ENCODE measurements at regions not wholly inside any gene's neighbourhood (a gene's known extent, or its start where the extent isn't known, plus 50 kb on each side); places are given as distances from the start of the nearest gene placed in this dataset.
"Not testable (repeated sequence)": the region's sequence is repeated elsewhere in the genome, so short reads cannot be mapped to it uniquely, and the experiment has no call there.

DNA sequence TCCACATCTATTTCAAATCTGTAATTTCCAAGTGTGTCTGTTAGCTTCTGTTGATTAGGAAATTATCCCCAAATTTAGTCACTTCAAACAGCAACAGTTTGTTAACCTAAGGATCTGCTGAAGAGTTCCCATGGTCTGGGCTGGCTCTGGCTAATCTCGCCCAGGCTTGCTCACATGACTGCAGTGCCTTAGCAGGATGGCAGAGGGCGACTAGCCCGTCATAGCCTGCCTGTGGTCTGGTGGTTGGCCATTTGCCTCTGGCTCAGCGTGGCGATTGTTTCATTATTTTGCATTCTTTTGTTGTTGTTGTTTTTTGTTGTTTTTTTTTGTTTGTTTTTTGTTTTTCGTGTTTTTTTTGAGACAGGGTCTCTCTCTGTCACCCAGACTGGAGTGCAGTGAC lies 264.0 kb downstream of the TRIML1 start:
- no peak overlapping the region for H3K27ac ChIP-seq
- TF ChIP-seq, protein P1, sequence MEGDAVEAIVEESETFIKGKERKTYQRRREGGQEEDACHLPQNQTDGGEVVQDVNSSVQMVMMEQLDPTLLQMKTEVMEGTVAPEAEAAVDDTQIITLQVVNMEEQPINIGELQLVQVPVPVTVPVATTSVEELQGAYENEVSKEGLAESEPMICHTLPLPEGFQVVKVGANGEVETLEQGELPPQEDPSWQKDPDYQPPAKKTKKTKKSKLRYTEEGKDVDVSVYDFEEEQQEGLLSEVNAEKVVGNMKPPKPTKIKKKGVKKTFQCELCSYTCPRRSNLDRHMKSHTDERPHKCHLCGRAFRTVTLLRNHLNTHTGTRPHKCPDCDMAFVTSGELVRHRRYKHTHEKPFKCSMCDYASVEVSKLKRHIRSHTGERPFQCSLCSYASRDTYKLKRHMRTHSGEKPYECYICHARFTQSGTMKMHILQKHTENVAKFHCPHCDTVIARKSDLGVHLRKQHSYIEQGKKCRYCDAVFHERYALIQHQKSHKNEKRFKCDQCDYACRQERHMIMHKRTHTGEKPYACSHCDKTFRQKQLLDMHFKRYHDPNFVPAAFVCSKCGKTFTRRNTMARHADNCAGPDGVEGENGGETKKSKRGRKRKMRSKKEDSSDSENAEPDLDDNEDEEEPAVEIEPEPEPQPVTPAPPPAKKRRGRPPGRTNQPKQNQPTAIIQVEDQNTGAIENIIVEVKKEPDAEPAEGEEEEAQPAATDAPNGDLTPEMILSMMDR (conservative IDR thresholded peaks at IDR 0.05) = peak; percentile 59

DNA sequence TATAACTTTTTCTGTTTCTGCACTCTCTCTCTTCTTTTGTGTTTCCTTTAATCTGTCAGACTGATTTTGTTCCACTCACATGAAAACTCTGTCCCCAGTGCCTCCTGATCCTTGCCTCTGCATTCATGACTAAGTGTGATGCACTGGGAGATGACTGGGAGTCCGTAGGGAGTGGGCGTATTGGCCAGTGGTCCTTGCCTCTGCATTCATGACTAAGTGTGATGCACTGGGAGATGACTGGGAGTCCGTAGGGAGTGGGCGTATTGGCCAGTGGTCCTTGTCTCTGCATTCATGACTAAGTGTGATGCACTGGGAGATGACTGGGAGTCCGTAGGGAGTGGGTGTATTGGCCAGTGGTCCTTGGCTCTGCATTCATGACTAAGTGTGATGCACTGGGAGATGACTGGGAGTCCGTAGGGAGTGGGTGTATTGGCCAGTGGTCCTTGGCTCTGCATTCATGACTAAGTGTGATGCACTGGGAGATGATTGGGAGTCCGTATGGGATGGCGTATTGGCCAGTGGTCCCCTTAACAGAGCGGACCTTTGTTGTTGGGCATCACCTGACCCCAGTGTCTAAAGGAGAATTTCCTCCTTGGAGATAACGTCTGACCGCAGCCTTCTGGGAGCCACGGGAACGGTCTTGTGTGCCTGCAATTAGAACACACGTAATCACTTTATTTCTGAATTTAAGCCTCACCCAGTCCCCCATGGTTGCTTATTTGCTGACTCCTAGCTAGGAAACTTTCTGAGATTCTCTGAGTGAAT lies 266.0 kb downstream of the TRIML1 start:
- not testable (repeated sequence) for H3K27ac ChIP-seq

DNA sequence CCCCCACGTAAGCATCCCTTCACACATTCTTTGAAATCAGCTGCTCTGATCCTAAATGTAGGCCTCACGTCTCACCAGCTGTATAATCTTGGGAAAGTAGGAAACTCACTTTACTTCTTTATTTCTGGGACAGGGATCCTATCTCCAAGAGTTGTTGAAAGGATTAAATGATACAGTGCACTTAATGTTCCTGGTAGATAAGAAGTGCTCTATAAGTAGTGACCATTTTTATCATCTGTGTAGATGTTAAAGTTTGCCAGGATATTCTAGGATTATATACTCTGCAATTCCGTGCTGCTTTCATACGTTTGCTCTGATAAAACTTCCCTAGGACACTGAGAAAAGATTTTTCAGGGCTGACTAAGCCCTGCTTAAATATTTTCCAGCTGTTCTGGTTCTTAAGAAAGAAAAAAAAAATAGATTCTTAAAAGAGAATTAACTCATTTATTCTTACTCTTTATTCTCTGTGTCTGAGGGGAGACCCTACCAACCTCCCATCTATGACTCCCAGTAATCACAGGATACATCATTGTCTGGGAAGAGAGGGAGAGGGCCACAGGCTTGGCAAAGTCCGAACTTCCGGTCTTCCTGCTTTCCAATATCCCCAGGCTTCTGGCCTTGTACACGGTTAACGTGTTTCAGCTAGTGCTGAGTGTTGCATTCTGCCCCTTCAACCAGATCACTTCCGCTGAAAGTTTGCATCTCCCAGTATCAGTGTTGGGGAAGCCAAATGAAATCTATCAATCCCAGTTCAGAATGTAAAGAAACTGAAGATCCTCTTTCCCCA lies 269.2 kb downstream of the TRIML1 start:
- H3K27ac ChIP-seq = no peak overlapping the region
- TF ChIP-seq, protein P1 (conservative IDR thresholded peaks at IDR 0.05) = no peak

DNA sequence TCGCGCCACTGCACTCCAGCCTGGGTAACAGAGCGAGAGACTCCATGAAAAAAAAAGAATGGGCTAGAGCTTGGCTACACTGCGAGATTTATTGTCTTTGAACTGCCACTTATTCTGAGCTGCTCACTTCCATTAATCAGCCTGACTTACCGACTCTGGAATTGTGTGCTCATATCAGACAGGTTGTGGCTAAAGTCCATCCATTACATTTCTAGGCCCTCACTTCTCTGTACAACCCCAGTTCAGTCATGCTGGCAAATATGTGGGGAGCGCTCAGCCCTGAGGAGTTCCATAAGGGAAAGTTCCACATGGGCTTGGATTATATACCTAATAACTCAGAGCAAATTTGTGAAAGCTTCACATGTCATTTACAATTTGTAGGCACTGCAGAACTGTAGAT lies 270.6 kb downstream of the TRIML1 start:
- TF ChIP-seq, protein P1 (conservative IDR thresholded peaks at IDR 0.05) = no peak
- H3K27ac ChIP-seq = no peak overlapping the region

DNA sequence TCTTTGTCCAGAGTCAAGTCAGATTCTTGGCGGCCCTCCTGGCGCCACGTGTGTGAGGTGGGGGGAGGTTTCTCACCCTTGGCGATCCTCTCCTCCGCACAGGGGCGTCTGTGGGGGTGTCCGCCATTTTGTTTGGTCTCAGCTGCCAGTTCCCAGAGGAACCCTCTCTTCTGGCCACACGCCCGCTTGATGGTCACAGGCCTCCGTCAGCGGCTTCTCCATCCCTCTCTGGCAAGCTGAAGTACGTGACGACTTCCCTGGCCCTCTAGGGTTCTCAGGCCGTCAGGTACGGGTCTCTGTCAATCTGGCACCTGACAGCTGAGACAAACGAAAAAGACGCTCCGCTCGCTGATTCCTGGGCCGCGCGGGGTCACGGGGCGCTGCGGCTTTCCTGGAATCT lies 272.6 kb downstream of the TRIML1 start:
- H3K27ac ChIP-seq = no peak overlapping the region

DNA sequence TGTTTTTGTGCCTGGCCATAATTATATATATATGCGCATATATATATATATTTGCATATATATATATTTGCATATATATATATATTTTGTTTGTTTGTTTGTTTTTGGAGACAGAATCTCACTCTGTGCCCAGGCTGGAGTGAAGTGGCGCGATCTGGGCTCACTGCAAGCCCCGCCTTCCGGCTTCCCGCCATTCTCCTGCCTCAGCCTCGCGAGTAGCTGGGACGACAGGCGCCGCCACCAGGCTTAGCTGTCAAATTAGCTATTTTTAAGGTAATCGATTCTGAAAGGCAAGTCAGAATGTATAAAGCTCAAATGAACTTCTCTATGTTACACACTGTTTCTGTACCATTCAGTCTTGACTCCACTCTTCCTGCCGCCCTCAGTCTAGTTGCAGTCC lies 273.3 kb downstream of the TRIML1 start:
- TF ChIP-seq, protein P1 (conservative IDR thresholded peaks at IDR 0.05) = no peak

More for the DNA sequence above, 272.6 kb downstream of the TRIML1 start:
- TF ChIP-seq, protein P1 (conservative IDR thresholded peaks at IDR 0.05) = no peak

DNA sequence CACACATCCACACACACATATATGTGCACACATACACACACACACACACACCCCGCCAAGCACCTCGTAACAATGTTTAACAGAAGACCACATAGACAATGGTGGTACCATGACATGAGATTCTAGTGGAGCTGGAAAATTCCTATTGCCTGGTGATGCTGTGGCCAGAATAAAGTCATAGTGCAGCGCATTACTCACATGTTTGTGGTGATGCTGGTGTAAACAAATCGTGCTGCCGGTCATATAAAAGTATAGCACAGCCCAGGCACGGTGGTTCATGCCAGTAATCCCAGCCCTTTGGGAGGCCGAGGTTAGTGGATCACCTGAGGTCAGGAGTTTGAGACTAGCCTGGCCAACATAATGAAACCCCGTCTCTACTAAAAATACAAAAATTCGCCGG lies 275.2 kb downstream of the TRIML1 start:
- TF ChIP-seq, protein P1 (conservative IDR thresholded peaks at IDR 0.05) = no peak

More for the DNA sequence above, 273.3 kb downstream of the TRIML1 start:
- no peak overlapping the region for H3K27ac ChIP-seq

DNA sequence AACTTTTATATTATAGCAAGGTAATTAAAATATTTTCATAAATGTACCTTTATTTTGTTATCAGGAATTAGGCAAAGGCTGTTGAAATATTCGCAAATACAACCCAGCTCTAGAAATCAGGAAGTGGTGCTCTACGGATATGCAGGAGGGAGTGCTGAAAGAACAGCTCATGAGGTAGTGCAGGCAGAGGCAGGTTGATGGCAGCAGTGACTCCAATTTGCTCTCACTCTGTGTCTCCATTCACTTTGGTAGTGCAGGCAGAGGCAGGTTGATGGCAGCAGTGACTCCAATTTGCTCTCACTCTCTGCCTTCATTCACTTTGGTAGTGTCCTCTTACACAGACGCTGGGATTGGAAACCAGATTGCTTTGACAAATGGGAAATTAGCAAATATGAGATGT lies 277.9 kb downstream of the TRIML1 start:
- no peak overlapping the region for H3K27ac ChIP-seq
- TF ChIP-seq, protein P1 (conservative IDR thresholded peaks at IDR 0.05) = peak; percentile 20; the same call in 1 of the 2 replicates

More for the DNA sequence above, 275.2 kb downstream of the TRIML1 start:
- H3K27ac ChIP-seq = no peak overlapping the region

Measured in VCaP (cell line).